ENCODE measurements at regions not wholly inside any gene's neighbourhood (a gene's known extent, or its start where the extent isn't known, plus 50 kb on each side); places are given as distances from the start of the nearest gene placed in this dataset.

- no peaks in the 10 kb centered on the region for H3K79me2 ChIP-seq (ENCODE audit: control insufficient read depth in 1 of 2, insufficient read depth in 2 of 2, low read length in 2 of 2)
- no peak overlapping the region for H2BK12ac ChIP-seq (ENCODE audit: low read depth, low read length)
- H3K27ac ChIP-seq (ENCODE audit: low read depth, low read length): no peak overlapping the region
- no peak overlapping the region for H2BK120ac ChIP-seq (replicated peaks; ENCODE audit: low read depth, low read length)
- H3K9ac ChIP-seq (replicated peaks in 1 of 4; ENCODE audit: extremely low read depth in 1 of 4, low read depth in 3 of 4, low read length in 3 of 4): no peak overlapping the region
- H4K8ac ChIP-seq (ENCODE audit: extremely low read depth, insufficient read depth, low read length): no peak overlapping the region
- no peaks in the 10 kb centered on the region for H3K27me3 ChIP-seq (replicated peaks in 1 of 4; ENCODE audit: control insufficient read depth in 3 of 4, extremely low read depth in 1 of 4, insufficient read depth in 3 of 4, low read length in 3 of 4)
- no peak overlapping the region for H2AFZ ChIP-seq (ENCODE audit: low read length)
- ChIA-PET POLR2A (ENCODE audit: partially characterized antibody) (no interaction called here), CTCF (ENCODE audit: partially characterized antibody) (interaction anchor here (0.7 kb wide), 1 partner anchor 53 kb away, joined by 3 read pairs; no protein-coding TSS in a partner anchor)
- no peak overlapping the region for H2BK20ac ChIP-seq (ENCODE audit: low read length)
- H3K79me1 ChIP-seq (ENCODE audit: low read depth, low read length): no peaks in the 10 kb centered on the region
- no peak overlapping the region for H4K91ac ChIP-seq (replicated peaks; ENCODE audit: insufficient read length, low read length)
- no peaks in the 10 kb centered on the region; a peak in 1 of 7 replicates for H3K4me1 ChIP-seq (replicated peaks in 1 of 4; ENCODE audit: control insufficient read depth in 3 of 4, insufficient read depth in 4 of 4, low read length in 3 of 4)
- no peak overlapping the region for H3K4me2 ChIP-seq (ENCODE audit: insufficient read depth in 1 of 2, low read depth in 2 of 2, low read length in 2 of 2)
- H3K56ac ChIP-seq (replicated peaks; ENCODE audit: insufficient read length, low read depth, low read length): no peak overlapping the region
- H3K14ac ChIP-seq (ENCODE audit: insufficient read length): no peak overlapping the region
- H3K4ac ChIP-seq (replicated peaks; ENCODE audit: insufficient read length, low read depth, low read length): no peak overlapping the region
- H2BK5ac ChIP-seq (ENCODE audit: low read depth, low read length): no peak overlapping the region
- no peak overlapping the region for H3K4me3 ChIP-seq (ENCODE audit: extremely low read depth in 1 of 4, insufficient read depth in 2 of 4, low read depth in 3 of 4, low read length in 4 of 4)
- H3K36me3 ChIP-seq (ENCODE audit: control insufficient read depth in 2 of 4, insufficient read depth in 4 of 4, low read length in 3 of 4): no peaks in the 10 kb centered on the region
- no peaks in the 10 kb centered on the region for H3K9me3 ChIP-seq (ENCODE audit: insufficient read depth in 2 of 2, low read depth in 1 of 2, low read length in 1 of 2)
- H2AK5ac ChIP-seq (ENCODE audit: low read depth, low read length): no peak overlapping the region
- no peaks in the 10 kb centered on the region for H3K23me2 ChIP-seq (ENCODE audit: low read depth, low read length)
- H3K18ac ChIP-seq (ENCODE audit: extremely low read depth, low read length): no peak overlapping the region
- H4K20me1 ChIP-seq (replicated peaks in 1 of 2; ENCODE audit: control insufficient read depth in 1 of 2, insufficient read depth in 2 of 2, low read length in 2 of 2): no peaks in the 10 kb centered on the region
- H4K5ac ChIP-seq (ENCODE audit: insufficient read length, low read depth, low read length): no peak overlapping the region
- FAIRE-seq (no peak), DNase-seq (ENCODE audit: low read depth in 1 of 2, low spot score in 2 of 2) (no peak)
- no peak overlapping the region for H3K23ac ChIP-seq (ENCODE audit: insufficient read length)
- 81% methylated on average over 3 of the region's 3 CpGs; no CpG with 5 or more reads in 1 of the 2 experiments for WGBS, 2 experiments (ENCODE audit: extremely low coverage in 1 of 2, insufficient coverage in 1 of 2, insufficient read length in 1 of 2, insufficient replicate concordance in 2 of 2, low coverage in 1 of 2, low lambda C conversion rate in 2 of 2, missing lambda C conversion rate in 1 of 2)
- no peak overlapping the region for H2BK15ac ChIP-seq (ENCODE audit: low read length)
- TF ChIP-seq TCF12 (IDR thresholded peaks at IDR 0.05; ENCODE audit: low read depth, low read length) (no peak), EP300 (IDR thresholded peaks at IDR 0.05; ENCODE audit: borderline replicate concordance in 1 of 2, low read depth in 2 of 2, low read length in 2 of 2) (no peak), MAFK (IDR thresholded peaks at IDR 0.05; ENCODE audit: low read depth, low read length) (no peak)
Observed at GRCh38 chr10:59517996-59518395, 155.6 kb upstream of the FAM13C start.
